DMS153 (cell line): ENCODE measurements at regions not wholly inside any gene's neighbourhood (a gene's known extent, or its start where the extent isn't known, plus 50 kb on each side); places are given as distances from the start of the nearest gene placed in this dataset.

Source experiments
- DNase-seq: peaks from one replicate; lab custom pipeline; 2025; lab: John Stamatoyannopoulos, UW

- no peak for DNase-seq
Observed at GRCh38 chr2:156088587-156088986, 243.9 kb downstream of the NR4A2 start.

- peak; percentile 42 for DNase-seq
Observed at GRCh38 chr2:156087875-156088274, 244.6 kb downstream of the NR4A2 start.

DNA sequence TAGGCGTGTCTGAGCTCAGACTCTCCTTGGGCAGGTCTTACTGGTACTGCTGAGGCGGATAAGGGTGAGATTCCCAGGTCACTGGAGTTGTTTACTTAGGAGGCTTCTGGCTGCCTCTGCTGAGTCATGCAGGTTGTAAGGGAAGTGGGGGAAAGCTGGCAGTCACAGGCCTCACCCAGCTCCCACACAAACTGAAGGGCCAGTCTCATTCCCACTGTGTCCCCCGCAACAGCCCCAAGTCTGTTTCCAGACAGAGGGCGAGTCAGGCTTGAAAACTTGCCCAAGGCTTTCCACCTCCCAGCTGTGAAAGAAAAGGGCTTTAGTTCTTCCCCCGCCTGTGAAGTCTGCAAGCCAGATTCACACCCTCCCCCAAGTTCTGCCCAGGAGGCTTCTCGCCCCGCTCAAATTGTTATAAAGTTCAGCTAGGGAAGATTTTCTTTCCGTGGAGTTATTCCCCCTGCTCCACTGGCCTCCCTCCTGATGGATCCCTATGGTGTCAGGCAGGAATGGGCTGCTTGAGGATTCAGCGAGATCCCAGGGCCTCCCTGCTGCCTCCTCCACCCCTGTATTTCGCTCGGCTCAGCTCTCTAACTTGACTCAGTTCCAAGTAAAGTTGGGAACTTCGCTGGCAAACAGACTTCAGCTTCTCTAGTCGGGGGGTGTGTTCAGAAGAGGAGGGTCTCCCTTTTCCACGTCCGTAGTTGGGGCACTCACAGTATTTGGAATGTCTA, 248.6 kb downstream of the NR4A2 start:
- no peak for DNase-seq

- no peak for DNase-seq
Observed at GRCh38 chr2:156079845-156080244, 252.7 kb downstream of the NR4A2 start.

DNA sequence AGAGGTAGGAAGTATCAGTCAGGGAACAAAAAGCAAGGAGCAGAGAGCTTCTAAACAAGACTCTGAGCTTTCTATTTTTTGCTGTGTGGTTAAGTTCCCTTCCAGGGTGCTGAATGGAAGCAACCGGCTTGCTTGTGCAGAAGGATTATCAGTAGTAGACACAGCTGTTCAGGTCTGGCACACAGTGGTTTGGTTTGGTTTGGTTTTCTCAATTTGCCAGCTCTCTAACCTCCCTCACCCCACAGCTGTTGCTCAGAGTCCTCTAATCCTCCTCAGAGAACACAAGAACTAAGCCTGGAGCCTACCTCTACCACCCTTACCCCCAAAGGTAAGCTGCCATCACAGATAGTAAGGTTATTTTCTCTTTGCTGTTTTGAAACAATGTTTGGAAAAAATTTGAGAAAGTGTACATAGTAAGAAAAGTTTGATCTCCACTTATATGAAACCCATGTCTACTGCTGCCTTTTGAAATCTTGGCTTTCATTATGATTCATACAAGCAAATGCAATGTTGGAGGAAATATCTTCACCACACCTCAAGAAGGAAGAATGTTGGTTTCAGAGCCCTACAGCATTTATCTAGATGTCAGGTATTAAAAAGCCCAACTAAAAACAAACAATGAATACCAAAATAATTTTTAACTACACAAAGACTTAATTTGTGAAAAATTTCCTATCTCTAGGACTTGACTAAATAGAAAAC, 255.3 kb downstream of the NR4A2 start:
- no peak for DNase-seq

GRCh38 chr2:156065912-156066311, 266.6 kb downstream of the NR4A2 start:
- no peak for DNase-seq

- DNase-seq: no peak
Observed at GRCh38 chr2:156064540-156064939, 268.0 kb downstream of the NR4A2 start.

DNA sequence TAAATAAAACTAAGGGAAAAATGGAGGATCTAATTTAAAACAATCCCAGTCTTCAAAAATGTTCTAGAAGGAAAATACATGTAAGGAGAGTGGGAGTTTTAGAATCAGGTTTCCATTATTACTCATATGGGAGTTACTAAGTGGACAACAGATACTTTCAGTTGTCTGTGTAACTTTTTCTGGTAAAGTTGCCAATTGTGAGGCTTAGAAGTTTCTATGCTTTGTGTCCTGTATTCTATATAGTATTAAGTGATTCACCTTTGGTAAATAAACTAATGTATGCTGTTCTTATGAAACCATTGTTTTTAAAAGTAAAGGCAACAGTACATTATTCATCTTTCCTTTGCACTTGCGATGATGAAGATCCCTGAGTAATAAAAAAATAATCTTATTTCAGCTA, 274.9 kb downstream of the NR4A2 start:
- no peak for DNase-seq

DNA sequence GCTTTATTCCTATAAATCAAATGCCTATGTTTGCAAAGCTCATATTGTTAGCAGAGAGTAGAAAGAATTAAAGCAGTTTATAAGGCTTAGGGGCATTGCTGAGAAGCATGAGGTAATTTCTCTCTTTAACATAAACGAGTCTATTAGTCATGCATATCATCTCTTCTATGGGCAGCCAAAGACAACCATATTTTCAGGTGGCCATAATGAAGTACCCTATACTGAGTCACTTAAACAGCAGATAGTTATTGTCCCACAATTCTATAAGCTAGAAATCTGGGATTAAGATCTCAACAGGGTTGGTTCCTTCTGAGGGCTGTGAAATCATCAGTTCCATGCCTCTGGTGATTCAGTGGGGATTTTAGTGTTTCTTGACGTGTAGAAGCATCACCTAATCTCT, 277.5 kb downstream of the NR4A2 start:
- DNase-seq: no peak

DNA sequence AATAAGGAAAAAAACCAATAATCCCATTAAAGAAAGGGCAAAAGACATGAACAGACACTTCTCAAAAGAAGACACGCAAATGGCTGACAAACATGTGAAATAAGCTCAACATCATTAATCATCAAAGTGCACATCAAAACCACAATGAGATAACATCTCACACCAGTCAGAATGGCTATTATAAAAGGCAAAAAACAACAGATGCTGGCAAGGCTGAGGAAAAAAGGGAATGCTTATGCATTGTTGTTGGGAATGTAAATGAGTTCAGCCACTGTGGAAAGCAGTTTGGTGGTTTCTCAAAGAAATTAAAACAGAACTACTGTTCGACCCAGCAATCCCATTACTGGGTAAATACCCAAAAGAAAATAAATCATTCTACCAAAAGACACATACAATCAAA, 285.6 kb downstream of the NR4A2 start:
- DNase-seq: no peak

- no peak for DNase-seq
Observed at GRCh38 chr2:156042895-156043294, 289.6 kb downstream of the NR4A2 start.

DNA sequence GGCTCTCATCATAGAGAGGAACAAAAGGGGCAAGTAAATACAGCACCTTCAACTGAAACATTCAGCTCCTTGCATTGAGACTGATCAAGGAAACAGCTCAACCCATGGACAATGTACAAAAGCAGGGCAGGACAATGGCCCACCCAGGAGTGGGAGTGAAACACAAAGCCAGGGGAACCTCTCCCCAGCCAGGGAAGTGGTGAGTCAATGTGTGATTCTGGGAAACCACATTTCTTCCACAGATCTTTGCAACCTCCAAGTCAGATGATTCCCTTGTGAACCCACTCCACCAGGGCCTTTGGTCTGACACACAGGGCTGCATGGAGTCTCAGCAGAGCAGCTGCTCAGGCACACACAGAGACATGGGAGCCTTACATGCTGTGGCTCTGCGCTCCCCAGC, 294.5 kb downstream of the NR4A2 start:
- DNase-seq: no peak

DNA sequence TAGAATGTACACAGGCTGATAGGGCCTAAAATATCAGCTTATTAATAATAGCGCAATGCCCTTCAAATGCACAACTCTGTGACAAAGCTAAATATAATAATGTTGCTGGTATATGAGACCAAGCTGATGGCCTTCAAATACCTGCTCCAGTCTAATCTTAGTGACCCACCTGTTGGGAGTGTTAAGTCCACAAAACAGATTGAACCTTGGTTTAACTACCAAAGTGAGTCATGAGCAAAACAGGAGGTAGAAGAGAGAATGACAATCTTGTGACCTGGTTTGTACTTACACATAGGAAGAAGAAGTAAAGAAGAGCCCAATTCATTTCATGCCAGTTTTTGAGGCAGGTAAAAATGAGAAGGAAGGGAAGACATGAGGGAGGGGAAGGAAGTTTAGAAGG, 295.0 kb downstream of the NR4A2 start:
- DNase-seq: no peak

- no peak for DNase-seq
Observed at GRCh38 chr2:156031121-156031520, 301.4 kb downstream of the NR4A2 start.

DNA sequence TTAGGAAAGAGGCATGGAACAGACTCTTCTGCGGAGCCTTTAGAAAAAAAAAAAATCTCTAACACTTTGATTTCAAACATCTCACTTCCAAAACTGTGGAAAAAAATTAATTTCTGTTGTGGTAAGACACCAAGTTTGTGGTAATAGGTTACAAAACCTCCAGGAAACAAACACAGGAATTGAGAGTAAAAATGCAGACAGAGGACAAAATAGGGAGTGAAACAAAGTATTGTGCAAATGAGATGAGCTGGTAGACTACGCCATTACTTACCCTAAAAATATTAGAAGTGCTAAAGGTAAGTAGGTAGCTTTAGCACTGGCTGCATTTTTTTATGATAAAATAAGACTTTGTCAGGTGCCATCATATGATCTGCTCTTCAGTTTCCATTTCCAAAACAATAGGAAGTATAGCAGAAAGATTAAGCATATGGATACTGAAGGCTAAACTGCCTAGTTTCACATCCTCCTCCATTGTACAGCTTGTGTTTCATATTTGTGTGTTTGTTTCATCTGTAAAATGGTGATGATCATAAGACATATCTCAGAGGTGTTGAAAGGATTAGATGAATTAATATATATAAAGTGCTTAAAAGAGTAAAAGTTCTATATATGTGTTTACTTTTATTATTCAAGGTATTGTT, 309.2 kb downstream of the NR4A2 start:
- DNase-seq: no peak

DNA sequence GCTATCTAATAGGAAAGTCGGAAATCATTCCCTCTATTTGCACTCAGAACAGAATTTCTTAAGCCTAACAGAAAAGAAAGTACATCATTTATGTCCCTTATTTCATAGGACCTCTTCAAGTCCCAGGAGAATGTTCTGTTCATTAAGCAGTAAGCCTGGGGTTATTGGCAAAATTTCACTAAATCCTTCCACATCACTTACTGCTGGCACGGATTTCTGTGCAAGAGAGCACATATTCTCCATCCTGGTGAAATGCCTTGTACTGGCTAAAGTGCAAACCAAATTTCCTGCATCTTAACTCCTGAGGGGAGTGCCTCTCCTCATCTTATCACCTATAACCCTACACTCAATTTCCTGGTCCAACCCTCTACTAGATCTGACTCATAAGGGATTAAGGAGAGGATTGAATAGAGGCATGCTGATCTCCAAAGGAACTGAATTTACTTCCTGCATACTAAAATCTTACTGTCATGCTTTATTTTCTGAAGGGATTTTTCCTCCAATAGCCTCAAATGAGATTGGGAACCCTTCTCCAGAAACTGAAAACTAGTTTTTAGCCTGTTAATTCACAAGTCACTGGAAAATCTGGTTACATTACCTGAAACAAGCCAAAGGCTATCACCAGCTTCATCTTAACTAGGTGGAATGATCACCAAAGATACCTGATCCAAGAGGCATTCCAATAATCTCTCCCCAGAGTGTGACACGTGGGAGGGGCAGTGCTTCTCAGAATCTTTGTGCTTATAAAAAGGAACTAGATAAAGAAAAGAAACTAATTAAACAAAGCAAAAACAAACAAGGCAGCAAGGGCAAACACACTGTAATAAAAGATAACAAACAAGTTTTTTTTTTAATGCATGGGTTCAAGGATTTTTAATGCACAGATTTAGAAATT, 311.1 kb downstream of the NR4A2 start:
- DNase-seq: no peak

GRCh38 chr2:156019341-156019740, 313.2 kb downstream of the NR4A2 start:
- no peak for DNase-seq

DNA sequence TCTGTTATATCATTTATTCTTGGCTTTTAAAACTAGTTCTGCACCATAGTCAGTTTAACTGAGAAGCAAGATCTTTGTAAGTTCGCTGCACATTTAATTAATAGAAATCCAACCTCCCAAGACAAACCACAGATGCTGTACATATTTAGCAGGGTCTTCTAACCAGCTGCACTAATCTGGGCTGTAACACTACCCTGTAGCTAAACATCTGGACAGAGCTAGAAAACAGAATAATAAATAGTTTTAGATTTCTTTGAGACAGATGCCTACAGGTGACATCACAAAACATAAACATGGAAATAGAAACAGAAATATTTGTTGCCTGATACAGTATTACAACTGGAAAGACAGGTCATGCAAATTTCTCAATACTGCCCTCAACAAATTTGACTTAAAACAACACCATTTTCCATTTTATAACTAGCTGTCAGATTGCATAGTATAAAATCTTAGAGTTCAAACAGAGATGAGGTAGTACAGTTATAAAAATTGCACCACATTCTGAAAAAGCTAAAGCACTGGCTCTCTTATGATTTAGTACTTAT, 315.1 kb downstream of the NR4A2 start:
- DNase-seq: no peak

DNA sequence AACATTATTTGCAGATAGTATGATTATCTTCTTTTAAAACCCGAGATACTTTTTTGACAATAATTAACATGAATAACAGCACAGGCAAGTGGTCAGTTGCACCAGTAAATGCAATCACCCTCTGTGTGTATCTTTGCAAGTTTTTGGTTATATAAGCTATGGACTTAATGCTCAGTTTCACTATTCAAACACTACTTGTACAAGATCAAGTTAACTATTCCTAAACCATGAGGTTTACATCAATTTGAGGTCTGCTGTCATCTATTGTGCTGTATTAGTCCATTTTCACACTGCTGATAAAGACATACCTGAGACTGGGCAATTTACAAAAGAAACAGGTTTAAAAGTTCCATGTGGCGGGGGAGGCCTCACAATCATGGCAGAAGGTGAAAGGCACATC, 323.2 kb downstream of the NR4A2 start:
- no peak for DNase-seq

GRCh38 chr2:156006721-156007618, 325.6 kb downstream of the NR4A2 start:
- no peak for DNase-seq
